Raji (cell line): ENCODE measurements at regions not wholly inside any gene's neighbourhood (a gene's known extent, or its start where the extent isn't known, plus 50 kb on each side); places are given as distances from the start of the nearest gene placed in this dataset.
A peak's percentile ranks its signal among the peaks of the same experiment; 100 is the strongest.

Experiments used
- POLR2A ChIP-seq: IDR thresholded peaks from 2 replicates; pipeline ENCODE4 v1.6.1; 2011; ENCODE audit warnings: low read depth, low read length, control low read depth; ENCODE audit not compliant: insufficient read depth

DNA sequence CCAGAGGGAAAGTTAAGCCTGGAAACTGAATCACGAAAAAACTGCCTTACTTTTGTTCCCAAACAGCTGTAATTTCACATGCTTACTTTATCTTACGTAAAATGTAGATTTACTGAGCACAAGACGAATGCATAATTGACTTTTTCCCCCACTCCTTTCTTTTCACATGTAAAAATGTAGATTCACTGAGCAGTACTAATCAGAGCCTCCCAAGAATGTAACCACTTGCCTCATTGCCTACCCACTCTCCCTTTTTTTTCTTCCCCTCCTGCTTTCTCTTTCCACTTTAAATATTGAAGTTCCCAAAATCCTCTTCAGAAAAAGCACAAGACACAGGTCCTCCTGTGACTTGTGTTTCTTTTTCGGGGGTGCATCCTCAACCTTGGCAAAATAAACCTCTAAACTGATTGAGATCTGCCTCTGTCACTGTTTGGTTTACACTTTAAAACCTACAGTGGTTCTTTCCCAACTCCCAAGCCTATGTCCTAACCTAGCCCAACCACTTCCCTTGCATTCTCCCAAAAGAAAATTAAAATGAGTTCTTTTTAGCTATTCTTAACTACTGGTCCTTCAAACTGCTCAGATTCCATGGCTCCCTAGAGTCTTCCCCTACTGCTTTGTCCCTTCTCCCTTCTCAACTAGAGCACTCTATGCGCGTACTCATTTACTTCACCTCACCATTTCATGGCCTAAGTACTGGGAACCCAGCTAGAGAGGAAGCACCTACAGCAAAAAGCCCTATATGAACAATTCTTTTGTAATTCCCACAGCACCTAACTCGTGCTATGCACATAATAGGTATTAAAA lies 236.6 kb upstream of the MKLN1 start:
- no peak for TF ChIP-seq POLR2A

DNA sequence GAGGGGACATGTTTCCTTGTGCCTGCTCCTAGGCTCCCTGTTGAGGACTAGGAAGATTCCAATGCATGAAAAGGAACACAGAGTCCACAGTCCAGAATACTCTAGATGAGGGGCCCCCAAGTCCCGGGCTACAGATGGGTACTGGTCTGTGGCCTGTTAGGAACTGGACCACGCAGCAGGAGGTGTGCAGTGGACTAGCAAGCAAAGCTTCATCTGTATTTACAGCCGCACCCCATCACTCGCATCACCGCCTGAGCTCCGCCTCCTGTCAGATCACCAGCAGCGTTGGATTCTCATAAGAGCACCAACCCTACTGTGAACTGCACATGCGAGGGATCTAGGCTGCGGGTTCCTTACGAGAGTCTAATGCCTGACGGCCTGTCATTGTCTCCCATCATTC lies 233.0 kb upstream of the MKLN1 start:
- TF ChIP-seq POLR2A: no peak

DNA sequence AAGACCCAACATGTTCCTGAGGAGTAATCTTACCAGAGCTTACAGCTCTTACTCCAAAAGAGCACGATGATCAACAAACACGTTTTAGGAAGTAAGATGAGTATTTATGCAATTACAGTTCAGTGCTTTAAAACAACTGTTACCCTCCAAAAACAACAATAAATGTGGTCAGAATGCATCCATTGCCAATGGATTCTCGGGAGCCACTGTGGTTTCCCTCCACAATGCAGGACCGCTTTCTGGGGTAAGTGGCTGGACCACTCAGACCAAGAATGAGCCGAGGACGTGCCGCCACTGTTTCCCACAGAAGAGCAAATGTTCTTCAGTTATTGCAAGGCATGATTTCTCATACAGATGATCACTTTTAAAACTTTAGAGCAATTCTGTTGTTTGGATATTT lies 232.3 kb upstream of the MKLN1 start:
- TF ChIP-seq POLR2A: no peak

DNA sequence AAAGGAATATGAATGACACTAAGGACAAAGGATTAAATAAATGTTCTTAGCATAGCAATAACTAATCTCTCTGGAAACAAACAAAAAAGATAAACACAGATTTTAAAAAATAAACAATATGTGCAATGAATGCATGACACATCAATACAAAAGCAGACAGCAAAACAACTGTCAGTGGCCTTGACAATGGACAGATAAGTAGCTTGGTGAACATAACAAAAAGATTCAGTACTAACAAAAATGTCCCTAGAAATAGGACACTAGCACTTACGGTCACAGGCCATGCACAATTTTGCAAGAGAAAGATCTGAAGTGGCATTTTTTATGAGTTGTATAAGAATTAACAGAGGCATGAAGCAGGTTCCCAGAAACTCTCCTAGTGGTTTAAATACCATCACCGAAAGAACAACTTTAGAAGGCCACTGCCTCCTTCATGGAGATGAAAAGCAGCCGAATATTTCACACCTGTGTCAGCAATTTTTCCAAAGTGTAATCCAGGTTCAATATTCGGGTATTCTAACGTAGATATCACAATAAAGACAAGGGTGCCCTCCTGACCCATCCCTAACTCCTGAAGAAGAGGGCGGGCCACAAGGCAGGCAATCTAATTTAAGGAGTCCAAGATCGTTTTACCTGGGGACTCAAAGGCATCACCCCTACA lies 231.3 kb upstream of the MKLN1 start:
- no peak for TF ChIP-seq POLR2A

DNA sequence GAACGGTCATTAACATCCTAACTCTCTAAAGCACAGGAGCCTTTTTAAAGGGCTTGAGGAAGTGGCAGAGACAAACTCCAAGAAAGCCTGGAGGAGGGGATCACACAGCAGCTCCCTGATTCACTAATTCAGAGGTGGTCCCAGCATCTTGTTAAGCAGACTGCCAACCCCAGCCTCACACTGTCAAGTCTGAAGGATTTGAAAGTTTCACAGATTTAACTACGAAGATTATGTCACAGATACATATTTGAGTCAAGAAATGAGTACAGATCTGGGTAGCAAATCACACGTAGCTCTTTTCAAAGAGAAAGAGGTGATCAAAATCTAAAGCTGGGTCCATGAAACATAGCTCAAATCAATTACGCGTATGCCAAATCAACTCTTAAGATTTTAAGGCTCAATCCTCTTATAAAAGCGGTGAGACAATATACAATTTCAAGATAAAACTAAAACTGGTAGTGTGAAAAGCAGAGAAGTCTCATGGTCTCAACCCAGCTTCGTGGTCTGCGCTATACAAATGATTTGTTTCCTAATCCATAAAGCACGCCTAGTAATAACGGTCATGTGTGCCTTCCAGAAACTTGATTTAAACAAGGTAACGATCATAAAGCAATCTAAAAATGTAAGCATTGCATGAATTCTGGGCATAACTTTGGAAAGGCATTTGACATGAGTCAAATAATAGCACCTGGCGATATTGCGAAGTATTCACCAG lies 229.9 kb upstream of the MKLN1 start:
- TF ChIP-seq POLR2A: no peak

DNA sequence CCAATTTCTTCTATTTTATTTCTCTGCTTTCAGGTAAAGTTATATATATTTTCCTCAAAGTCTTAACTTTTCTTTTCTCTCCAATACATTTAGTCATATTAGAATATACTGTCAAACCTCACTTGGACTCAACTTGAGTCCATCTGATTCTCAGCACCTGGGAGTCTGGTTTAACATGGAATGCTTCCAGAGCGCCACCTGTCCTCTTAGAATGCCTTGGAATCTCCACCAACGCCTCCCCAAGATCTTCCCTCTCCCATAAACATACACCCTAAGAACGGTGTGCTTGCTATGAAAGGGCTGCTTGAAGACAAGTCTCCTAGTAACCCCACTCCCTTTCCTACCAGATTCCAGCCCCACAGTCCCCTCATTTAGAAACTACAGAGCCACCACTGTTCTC lies 229.1 kb upstream of the MKLN1 start:
- no peak for TF ChIP-seq POLR2A

DNA sequence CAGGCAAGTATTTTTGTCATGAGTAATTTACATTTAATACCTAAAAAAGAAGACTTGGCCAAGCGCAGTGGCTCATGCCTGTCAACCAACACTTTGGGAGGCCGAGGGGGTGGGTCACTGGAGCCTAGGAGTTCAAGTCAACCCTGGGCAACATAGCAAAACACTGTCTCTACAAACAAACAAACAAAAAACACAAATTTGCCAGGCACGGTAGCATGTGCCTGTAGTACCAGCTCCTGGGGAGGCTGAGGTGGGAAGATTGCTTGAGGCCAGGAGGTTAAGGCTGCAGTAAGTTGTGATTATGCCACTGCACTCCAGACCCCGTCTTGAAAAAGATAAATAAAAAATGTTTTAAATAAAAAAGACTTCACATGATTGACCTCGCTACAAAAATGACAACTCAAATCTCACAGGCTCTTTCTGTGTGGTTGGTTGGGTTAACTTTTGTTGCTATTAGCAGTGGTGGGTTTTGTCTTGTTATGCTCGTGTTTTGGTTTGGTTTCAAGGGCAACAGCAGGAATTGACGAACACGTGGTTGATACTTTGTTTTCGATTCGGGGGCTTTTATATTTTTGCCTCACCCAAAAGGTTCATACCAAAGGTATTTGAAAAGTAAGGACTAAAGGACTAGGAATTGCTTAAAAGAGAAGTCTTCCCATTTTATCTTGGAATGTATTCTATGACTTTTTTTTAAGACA lies 227.2 kb upstream of the MKLN1 start:
- no peak for TF ChIP-seq POLR2A

DNA sequence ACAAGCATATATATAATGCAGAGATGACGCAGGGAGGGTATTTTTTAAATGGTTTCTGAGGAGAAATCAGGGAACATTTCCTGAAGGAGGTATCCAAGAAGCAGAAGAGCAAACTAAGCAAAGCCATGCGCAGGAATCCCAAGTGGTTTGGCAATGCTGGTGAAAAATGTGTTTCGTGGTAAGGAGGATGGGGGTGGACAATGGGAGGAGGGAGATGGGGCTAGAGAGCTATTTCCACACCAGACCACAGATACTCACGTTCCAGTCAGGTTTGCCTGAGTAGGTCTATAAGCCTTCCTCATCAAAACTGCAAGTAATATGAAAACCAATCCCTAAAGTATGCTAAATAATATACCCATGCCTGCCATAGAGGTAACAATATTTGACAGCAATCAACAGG lies 223.7 kb upstream of the MKLN1 start:
- TF ChIP-seq POLR2A: no peak

DNA sequence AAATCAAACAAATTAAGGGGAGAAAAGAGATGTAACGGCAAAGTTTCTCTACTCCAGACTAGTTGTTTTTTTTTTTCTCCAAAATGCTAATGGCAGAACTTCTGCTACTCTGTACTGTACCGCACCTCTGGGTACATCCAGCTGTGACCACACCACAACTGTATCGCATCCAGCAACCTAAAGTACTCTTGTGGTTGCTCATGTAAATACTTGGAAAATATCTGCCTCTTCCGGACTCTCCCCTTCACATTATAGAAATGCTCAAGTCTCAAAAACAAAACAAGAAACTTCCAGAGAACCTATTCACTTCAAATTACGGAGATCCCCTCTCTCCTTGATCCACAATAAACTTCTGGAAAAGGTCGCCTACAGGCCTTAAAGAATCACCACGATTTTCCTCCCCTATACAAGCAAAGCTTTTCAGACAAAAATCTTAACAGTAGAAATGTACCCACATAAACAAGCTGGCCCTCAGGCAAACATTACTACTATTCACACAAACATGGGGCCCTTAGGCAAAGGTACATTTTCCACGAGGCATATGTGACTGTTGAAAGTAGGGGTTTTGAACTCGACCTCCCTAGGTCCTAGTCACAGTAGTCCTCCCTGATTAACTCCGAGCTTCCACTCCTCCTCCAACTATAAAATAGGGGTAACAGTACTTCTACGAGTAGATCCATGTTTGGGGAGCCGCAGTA lies 222.9 kb upstream of the MKLN1 start:
- TF ChIP-seq POLR2A: no peak

DNA sequence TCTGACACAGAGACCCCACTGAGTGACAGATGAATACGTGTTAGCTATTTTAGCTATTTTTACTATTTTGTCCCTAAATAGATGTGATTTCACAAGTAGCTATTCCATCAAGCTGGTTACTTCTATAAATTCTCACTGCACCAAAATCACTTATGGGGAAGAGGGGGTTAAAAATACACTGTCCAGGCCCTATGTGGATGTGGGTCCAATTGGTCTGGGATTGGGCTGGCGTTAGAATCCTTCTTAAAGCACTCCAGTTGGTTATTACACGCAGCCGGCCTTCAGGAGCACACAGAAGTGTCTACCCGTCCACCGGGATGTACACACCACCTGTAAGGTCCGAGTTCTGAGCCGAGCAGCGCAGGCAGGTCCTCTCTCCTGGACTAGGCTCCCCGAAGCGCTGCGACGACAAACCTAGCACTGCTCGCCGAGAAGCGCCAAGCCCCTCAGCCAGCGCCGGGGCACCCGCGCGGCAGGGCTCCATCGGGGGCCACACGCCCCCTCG lies 222.3 kb upstream of the MKLN1 start:
- no peak for TF ChIP-seq POLR2A

DNA sequence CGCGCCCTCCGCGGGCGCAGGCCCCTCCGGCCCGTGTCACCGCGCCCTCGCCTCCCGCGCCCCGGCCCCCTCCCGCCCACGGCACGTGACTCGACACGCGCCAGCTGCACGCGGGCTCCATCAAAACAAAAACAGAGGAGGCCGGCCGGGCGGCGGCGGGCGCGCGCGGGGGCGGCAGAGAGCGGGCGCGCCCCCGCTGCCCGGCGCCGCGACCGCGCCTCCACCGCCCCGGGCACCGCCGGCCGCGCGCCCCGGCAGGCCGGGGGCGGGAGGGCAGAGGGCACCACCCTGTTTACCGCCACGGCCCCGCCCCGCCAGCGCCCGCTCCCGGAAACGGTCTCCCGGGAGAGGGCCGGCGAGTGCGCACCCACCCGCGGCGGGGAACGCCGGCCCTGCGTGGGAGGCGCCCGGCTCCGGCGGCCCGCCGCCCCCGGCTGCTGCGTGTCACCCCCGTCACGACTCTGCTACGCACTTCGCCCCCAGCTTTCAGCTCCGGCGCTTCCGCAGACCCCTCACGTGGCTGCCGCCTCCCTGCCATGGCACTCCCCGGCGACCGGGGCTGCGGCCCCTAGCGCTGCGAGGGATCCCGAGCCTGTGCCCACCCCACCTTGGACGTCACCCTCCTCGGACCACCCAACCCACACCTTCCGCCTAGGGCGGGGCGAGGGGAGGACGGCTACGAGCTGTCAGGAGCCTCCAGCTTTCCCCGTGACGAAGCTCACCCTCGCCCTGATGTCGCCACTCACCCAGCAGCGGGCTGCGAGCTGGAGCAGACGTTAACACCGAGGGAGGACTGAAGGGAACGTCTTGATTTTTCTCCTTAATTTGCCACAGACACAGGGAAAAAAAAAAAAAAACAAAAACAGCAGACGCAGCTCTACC lies 221.6 kb upstream of the MKLN1 start:
- peak; percentile 62 for TF ChIP-seq POLR2A

DNA sequence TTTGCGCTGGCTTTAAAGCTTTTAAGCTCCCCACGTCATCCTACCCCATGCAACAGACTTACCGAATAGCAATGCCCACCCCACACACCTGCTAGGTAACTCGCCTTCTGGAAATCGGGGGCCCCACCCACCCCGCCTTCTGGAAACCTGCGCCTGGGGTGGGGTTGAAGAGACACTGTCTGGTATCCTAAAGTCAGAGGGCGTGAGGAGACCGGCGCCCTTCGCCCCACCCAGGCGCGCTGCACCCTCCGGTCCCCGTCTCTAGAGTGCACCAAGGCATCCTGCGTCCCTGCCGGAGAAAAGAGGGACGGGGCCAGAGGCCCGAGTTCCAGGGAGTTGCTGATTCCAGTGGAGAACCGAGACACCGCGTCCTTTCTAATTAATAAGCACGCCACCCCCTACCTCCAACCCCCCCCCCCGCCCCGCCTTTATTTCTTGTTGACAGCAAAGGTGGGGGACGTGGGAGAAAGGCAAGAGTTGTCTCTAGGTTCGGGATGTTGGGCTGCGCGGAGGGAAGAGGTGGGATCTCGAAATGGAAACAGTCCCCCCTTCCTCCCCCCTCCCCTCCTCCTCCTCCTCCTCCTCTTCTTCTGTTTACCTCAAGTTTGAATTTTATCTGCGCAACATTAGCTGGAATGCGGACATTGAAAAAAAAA lies 220.9 kb upstream of the MKLN1 start:
- no peak for TF ChIP-seq POLR2A

DNA sequence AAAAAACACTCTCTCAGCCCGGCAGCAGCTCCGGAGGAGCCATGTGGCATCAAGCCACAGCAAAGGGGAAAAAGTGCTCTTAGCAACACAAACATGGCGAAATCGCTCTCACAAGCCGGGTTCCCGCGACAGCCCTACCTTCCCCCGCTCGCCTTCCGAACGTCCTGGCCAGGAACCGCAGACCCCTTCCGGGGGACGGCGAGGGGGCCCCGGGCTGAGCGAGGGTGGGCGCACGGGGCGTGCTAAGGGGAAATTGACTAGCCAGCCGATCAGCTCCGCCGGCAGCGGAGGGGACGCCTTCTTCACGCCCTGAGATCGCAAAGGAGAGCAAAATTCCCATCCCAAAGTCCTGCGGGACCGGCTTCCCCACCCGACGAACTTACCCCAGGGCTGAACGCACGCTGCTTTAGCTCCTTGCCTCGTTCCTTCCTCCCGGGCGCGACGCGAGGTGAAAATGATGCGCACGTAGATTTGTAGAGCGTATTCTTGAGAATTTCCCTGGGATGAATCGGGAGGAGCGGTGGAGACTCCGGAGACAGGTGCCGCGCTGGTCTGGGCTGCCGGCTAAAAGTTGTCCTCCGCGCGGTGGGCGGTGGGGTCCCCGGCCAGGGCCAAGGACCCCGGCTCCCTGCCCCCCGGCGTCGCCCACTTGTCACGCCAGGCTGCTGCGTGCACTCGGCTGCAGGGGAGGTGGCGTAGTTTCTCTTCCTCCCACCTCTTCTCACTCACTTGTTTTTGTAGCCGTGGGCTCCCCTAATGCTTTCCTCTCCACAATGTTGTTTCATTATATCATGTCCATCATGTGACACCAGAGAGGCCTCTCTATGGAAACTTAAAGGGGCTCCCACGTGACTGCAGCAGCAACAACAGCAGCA lies 220.1 kb upstream of the MKLN1 start:
- TF ChIP-seq POLR2A: peak; percentile 81
